Stimulated activated CD8-positive, alpha-beta memory T cell treated with anti-CD3 and anti-CD28 coated beads, Interleukin-2, amount 100 ng/mL, for 1 hour (primary cell): ENCODE measurements at regions not wholly inside any gene's neighbourhood (a gene's known extent, or its start where the extent isn't known, plus 50 kb on each side); places are given as distances from the start of the nearest gene placed in this dataset.
"Not testable (repeated sequence)": the region's sequence is repeated elsewhere in the genome, so short reads cannot be mapped to it uniquely, and the experiment has no call there.

Source experiments
- DNase-seq, 2 donors: peaks; one replicate each; pipeline ENCODE4 v3.0.0-alpha.2; 2020; ENCODE audit warnings: low read depth in 2 of 2

DNA sequence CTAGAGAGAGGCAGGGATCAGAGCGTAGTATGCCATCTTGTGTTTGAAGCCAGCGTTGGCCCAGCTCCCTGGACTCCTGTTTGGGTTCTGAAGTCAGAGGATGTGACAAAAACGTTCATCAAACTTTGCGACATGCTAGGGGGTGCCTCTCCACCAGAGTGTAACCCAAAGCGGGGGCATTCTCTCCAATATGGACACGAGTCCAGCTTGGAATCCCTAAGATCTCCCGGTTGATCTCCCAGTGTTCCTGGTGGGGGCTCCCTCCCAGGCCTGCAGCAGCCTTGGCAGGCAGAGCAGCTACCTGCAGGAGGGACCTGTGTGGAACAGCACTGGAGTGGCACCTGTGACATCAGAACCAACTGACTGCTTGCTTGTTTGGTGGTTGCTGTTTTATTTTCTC, 218.8 kb upstream of the ECI2 start:
- DNase-seq = no peak

GRCh38 chr6:4352731-4353130, 217.4 kb upstream of the ECI2 start:
- no peak for DNase-seq

DNA sequence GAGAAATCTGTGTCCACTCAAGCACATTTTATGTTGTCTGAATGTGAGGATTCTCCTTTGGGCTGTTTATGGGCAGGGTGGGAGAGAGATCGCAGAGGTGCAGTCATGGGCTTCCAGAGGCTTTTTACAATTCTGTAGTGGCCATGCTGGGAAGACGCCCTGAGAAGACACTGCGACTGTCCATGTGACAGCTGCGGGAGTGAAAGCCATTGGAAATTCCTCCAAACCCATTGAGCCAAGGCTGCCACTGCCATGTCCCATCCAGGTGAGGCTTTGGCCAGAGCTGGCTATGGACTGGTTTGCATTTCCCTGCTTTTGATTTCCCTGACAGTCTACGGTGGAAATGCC, 216.9 kb upstream of the ECI2 start:
- no peak for DNase-seq

- DNase-seq = no peak
Observed at GRCh38 chr6:4351520-4352321, 216.3 kb upstream of the ECI2 start.

DNA sequence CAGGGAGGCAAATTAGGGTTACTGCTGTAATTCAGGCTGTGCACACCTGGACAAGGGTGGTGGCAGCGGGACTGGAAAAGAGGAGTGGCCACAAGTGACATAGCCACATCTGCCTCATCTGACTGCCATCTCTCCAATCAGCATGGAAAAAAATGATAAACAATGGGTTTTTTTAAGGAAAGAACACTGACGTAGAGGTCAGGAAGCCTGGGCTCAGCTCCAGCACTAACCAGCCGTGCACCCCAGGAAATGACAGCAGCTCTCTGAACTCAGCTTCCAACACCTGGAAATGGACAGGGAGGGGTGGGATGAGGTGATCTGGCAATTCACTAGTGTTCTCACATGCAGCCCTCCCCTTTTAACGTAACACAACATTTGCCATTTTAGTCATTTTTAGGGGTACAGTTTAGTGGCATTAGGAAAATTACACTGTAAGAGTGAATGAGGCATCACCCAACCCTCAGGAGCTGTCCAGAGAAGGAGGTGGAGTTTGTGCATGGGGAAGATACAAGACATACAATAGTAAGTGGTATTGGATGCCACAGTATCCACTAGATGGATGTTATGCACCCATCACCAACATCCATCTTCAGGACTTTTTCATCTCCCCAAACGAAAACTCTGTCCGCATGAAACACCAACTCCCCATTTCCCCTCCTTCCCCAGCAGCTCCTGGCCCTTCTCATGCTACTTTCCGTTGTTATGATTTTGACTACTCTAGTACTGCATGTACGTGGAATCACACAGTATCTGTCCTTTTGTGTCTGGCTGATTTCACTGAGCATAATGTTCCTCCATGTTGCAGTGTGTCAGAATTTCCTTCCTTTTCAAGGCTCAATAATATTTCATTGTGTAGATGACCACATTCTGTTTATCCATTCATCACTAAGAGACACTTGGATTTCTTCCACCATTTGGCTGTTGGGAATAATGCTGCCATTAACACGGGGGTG, 215.5 kb upstream of the ECI2 start:
- no peak for DNase-seq

- no peak for DNase-seq
Observed at GRCh38 chr6:4349931-4350330, 214.6 kb upstream of the ECI2 start.

- no peak for DNase-seq
Observed at GRCh38 chr6:4349323-4349722, 213.9 kb upstream of the ECI2 start.

DNA sequence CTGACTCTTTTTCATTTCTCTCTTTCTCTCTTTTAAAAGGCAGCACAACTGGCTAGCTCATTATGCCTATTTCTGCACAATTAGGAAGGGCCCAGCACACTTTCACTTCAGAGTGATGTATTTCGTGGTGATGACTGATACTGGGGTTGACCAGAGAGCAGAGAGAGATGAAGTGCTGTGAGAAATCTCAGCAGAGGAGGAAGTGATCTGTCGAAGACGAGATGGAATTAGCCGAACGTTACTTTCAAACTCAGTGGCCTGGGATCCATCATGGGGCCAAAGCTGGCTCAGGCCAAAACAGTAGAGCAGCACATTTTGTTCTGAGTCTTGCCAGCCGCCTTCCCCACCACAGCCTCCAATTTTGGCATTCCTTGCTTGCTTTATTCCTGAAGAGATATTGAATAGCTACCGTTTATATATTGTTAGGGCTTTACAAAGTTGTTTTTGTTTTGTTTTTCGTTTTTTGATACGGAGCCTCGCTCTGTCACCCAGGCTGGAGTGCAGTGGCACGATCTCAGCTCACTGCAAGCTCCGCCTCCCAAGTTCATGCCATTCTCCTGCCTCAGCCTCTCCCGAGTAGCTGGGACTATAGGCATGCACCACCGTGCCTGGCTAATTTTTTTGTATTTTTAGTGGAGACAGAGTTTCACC, 213.2 kb upstream of the ECI2 start:
- DNase-seq = no peak

- DNase-seq = no peak
Observed at GRCh38 chr6:4347877-4348276, 212.5 kb upstream of the ECI2 start.

DNA sequence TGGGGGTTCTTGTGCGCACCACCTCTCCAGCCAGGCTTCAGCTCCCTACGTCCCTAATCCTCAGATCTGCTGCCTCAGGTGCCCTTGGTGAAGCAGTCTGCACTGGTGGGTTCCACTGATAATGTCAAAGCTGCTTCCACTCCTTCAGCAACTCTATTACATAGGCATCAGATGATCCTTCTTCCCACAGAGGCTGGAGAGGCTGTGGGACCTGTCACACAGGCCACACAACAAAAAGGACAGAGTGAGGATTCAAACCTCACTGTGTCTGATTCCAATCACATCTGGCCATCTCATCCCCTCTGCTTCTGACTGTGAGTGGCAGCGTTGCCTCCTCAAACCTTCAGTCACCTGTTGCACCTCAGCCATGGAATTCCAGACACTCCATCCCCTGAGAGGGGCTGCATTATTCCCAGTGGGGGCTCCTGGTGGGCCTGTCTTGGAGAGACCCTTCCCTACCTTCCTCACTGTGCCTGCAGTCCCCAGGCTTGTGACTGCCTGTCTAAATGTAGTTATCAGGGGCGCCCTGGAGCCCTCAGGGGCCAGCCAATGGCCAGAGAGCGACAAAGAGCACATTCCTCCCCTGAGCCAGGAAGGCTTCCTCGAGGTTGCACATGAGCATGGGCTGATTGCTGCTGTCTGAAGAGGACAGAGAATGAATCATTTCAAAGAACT, 211.4 kb upstream of the ECI2 start:
- no peak for DNase-seq

DNA sequence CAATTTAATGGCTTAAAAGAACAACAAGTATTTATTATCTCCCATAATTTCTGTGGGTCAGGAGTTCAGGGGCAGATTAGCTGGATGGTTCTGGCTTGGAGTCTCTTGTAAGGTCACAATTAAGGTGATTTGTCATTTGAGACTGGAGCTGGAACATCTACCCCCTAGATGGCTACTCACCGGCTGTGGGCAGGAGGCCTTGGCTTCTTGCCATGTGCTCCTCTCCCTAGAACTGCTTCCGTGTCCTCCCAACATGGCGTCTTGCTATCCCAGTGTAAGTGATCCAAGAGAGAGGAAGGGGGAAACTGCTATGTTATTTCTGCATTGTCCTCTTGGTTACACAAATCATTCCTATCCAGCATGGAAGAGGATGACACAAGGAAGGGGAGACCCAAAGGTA, 210.2 kb upstream of the ECI2 start:
- no peak for DNase-seq

GRCh38 chr6:4344317-4344899, 209.0 kb upstream of the ECI2 start:
- DNase-seq = no peak

- no peak for DNase-seq
Observed at GRCh38 chr6:4342407-4343137, 207.2 kb upstream of the ECI2 start.

DNA sequence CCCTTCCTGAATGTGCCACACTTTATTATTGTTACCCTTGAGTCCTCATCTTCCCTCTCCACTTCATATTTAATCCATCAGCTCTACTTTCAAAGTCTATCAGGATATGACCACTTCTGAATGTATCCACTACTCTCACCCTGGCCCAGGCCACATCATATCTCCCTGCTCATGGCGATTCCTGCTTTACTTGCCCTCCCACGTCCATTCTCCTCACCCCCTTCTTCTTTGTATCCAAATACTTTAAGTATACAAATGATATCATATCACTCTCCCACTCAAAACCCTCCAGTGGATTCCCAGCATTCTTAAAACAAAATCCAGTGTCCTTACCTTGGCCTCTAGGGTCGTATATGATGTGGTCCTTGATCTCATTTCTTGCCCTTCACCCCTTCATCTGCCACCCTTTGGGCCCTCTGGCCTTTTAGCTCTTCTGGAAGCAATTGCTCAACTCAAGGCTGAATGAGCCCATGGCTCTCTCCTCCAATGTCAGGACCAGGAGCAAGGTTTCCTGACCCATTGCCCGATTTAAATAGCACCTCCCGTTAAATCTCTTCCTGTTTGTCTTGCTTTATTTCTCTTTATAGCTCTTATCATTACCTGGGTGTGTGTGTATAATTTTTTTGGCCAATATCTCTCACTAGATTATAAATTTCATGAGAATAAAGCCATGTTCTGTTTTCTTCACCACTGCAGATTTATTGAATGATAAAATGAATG, 205.9 kb upstream of the ECI2 start:
- no peak for DNase-seq

GRCh38 chr6:4340544-4340943, 205.2 kb upstream of the ECI2 start:
- no peak for DNase-seq

DNA sequence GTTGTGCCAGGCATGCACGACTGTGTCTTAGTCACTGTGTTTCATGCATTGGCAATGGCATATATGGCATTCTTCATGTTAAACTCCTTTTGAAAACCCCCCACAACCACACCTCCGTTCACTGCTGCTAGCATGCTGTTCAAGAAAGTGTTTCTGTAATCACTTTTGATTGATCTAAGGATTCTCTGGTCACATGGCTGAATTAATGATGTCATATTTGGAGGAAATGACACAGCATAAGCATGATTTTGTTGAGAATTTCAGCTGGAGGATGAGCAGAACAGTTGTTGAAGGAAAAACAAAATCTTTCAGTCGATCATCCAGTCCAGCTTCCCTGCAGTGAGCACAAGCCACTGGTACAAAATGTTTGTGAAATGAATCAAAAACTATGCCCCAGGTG, 203.5 kb upstream of the ECI2 start:
- no peak for DNase-seq

DNA sequence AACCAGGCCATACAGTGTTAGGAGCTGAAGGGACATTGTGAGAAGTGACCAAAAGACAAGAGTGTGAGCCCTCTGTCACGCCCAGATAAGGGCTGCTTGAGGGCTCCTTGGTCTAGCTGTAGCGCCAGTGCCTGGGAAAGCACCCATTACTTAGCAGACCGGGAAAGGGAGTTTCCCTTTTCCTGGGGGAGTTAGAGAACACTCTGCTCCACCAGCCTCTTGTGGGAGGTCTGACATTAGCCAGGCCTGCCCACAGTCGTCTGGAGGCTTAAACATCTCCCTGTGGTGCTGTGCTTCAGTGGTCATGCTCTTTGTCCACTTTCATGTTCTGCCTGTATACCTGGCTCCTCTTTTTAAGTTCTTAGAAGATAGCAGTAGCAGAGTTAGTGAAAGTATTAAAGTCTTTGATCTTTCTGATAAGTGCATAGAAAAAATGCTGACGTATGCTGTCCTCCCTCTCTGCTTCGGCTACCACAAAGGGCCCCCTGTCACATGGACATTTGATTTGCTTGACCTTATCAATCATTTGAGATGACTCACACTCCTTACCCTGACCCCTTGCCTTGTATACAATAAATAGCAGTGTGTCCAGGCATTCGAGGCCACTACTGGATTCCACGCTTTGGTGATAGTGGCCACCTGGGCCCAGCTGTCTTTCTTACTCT, 201.5 kb upstream of the ECI2 start:
- DNase-seq = no peak

DNA sequence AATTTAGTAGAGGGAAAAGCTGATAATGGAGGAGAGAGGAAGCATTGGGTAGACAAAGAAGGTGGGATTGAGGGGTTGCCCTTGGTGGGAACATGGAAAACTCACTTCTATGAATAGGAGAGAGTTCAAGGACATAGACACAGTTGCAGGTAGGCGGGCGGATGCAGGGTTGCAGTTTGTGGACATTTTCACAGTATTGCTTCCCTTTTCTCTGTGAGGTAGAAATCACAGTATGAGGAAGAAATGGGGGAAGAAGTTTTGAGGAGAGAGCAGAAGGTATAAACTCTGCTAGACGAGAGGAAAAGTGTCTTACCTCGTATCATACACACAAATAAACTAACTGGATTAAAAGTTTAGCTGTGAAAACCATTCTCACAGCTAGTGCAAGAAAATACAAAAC, 200.7 kb upstream of the ECI2 start:
- no peak for DNase-seq

DNA sequence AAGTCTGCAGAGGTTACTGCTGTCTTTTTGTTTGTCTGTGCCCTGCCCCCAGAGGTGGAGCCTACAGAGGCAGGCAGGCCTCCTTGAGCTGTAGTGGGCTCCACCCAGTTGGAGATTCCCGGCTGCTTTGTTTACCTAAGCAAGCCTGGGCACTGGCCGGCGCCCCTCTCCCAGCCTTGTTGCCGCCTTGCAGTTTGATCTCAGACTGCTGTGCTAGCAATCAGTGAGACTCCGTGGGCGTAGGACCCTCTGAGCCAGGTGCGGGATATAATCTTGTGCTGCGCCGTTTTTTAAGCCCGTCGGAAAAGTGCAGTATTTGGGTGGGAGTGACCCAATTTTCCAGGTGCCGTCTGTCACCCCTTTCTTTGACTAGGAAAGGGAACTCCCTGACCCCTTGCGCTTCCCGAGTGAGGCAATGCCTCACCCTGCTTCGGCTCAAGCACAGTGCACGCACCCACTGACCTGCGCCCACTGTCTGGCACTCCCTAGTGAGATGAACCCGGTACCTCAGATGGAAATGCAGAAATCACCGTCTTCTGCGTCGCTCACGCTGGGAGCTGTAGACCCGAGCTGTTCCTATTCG, 198.9 kb upstream of the ECI2 start:
- not testable (repeated sequence) for DNase-seq
